ENCODE measurements at regions not wholly inside any gene's neighbourhood (a gene's known extent, or its start where the extent isn't known, plus 50 kb on each side); places are given as distances from the start of the nearest gene placed in this dataset.
"Not testable (repeated sequence)": the region's sequence is repeated elsewhere in the genome, so short reads cannot be mapped to it uniquely, and the experiment has no call there.

DNA sequence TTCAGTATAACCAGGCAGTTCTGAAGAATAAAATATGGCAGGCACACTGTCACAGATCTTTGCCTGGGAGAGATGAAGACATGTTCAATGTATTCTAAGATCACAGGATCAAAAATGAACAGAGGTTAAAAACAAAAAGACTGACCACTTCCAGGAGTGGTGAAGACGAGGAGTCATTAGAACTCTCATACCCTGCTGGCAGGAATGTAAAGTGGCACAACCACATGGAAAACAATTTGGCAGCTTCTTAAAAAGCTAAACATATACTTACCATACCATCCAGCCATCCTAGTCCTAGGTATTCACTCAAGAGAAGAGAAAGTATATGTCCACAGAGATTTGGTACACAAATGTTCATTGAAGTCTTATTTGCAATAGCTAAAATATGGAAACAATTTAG lies 406.3 kb downstream of the NPIPA8 start:
- no peak for DNase-seq

DNA sequence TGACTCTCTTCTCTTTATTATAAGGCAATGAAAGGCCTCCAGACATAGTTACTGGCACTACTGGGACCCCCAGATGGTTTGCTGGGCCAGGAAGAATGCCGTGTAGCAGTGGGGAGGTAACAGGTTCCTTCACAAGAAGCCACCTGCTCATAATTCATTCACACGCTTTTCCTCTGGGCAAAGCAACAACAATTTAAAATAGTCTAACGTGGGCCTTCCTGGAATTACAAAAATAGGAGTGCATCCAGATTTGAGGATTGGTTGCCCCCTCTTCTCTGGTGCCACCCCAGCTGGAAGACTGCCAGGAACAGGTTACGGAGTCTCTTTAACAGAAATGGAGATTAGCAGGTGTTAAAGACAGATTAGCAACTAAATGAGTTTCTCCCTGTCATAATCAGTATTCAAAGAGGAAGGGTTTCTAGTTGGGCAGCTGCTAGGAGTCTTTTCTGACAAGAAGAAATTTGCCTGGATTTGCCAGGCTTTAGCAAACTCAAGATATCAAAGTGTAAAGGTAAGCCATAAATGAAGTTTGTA lies 409.6 kb downstream of the NPIPA8 start:
- DNase-seq = no peak

- no peak for DNase-seq
Measured at GRCh38 chr16:17926461-17926860, 410.1 kb downstream of the NPIPA8 start.

DNA sequence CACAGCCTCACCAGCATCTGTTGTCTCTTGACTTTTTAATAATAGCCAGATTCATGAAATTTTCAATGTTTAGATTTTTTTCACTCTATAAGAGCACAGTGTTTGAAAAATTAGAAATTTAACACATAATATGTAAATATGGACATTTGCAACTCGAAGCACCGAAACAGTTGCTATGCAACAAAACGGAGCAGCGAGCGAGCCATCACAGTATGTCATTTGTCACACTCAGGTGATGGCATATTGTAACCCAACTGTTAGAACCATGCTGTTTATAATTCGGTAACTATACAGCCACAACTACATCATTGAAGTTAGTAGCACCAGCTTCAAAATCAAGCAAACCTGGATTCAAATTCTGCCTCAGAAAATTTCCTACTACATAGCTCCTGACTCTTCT lies 410.8 kb downstream of the NPIPA8 start:
- DNase-seq = no peak

DNA sequence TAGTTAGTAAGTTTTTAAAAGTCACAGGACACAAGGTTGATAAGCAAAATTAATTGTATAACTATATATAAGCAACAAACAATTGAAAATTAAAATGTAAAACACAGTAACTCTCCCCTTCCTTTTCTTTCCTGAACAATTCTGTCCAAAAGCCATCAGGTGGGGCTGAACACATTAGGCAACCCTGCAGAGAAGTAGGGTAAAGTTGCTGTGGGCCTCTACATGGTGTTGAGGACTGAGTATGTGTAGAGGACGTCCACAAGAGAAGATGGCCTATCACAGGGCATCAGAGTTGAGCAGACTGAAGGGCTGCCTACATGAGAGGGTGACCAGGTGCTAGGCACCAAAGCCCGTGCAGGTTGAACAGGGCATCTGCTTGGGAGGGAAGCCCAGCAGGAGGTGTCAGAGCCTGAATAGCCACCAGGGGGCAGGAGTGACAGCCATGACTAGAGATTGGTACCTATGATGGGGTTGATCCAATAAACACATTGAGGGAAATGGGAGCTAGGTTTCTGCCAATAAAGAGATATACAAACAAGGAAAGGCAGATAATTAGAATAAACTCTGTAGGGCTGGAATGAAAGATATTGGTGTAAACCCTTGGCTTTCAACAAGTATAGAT lies 415.1 kb downstream of the NPIPA8 start:
- DNase-seq = no peak

DNA sequence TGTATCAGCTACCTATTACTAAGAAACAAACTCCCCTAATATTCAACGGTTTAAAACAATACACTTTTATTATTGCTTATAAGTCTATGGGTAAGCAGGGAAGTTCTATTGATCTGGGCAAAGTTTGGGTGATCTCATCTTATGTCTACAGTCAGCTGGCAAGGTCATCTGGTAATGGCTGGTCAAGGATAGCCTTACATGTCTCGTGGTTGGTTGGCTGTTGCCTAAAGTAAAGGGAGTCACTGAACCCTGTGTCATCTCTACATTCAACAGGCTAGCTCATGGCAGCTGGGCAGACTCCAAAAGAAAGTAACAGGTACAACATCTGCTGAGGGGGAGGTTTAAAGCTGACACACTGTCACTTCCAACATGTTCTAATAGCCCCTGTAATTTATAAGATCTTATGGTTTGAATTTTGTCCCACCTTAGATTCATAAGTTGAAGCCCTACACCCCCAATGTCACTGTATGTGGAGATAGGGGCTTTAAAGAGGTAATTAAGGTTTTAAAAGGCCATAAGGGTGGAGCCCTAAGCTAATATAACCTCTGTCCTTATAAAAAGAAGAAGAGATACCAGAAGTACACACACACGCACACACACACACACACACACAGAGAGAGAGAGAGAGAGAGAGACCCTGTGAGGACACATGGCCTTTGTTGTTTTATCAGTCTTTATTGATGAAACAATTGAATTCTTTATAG lies 419.1 kb downstream of the NPIPA8 start:
- no peak for DNase-seq

DNA sequence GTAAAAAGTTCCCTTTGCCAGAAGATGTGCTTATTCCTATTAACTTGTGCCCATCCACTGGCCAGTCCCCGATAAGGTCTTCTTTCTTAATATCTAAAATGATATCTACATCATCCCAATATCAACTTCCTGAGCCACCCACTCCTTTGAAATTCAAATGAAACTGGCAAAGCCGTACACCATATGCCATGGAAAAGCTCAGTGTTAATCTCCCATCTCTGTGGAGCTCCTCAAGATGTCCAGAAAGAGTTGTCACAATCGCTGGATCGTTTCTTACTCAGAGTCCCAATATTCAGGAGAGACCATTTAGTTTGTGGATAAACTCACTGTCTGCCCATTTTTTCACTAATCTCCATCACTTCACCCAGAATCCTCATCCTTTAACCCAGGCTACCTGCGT lies 420.7 kb downstream of the NPIPA8 start:
- no peak for DNase-seq

DNA sequence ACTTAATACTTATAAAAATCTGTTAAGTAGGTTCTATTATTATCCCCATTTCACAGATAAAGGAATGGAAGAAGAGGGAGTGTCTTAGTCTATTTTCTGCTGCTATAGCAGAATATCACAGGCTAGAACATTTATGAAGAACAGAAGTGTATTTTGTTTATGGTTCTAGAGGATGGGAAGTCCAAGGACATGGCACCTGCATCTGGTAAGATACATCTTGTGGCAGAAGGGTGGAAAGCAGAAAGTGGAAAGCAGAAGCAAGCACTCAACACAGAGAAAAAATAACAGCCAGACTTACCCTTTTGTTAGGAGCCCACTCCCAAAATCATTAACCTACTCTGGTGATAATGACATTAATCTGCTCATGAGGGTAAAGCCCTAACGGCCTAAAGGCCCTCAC lies 422.4 kb downstream of the NPIPA8 start:
- no peak for DNase-seq

DNA sequence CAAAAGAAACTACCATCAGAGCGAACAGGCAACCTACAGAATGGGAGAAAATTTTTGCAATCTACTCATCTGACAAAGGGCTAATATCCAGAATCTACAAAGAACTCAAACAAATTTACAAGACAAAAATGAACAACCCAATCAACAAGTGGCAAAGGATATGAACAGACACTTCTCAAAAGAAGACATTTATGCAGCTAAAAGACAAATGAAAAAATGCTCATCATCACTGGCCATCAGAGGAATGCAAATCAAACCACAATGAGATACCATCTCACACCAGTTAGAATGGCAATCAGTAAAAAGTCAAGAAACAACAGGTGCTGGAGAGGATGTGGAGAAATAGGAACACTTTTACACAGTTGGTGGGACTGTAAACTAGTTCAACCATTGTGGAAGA lies 425.0 kb downstream of the NPIPA8 start:
- DNase-seq = not testable (repeated sequence)

GRCh38 chr16:17906626-17907025 lies 429.9 kb downstream of the NPIPA8 start:
- DNase-seq = not testable (repeated sequence)

DNA sequence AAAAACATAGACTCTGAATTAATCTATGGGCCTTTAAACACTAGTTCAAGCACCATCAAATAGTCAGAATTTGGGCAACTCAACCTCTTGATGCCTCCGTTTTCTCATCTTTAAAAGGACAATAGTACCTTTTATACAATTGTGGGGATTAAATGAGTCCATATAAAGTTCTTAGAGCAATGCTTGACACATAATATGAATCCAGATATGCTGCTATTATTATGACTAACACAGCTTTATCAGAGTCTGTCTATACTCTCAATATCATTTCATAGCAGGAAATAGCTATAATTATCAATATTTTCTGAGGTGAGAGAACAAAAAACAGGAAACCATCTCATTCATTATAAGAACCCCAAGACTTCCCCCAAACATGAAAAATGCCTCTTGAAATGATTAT lies 430.5 kb upstream of the XYLT1 start:
- DNase-seq = no peak

GRCh38 chr16:17899141-17899540 lies 428.4 kb upstream of the XYLT1 start:
- DNase-seq = no peak

GRCh38 chr16:17887963-17888362 lies 417.2 kb upstream of the XYLT1 start:
- no peak for DNase-seq

DNA sequence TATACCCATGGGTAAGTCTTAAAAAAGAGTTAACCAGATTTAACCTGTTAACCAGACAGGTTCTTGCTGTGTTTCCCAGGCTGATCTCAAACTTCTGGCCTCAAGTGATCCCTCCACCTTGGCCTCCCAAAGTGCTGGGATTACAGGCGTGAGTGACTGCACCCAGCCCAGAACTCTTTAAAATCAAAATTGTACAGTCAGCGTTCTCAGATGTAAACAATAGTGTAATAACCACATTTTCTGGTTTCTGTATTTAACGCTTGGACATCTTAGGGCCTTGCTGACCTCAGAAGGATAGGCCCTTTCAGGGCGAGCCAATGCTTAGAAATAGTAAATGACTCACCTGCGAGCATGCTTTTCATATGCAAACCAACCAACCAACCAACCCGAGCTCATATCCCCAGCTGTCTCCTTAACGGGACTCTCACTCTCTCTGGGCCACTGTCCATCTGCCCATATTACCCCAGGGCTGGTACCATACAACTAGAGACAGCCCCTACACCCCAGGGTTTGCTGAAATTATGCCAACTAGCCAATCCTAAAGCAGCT lies 415.0 kb upstream of the XYLT1 start:
- no peak for DNase-seq

- no peak for DNase-seq
Measured at GRCh38 chr16:17877821-17878360, 407.1 kb upstream of the XYLT1 start.

GRCh38 chr16:17866996-17867395 lies 396.2 kb upstream of the XYLT1 start:
- DNase-seq = no peak

GRCh38 chr16:17861981-17862479 lies 391.3 kb upstream of the XYLT1 start:
- no peak for DNase-seq

- no peak for DNase-seq
Measured at GRCh38 chr16:17858061-17858460, 387.3 kb upstream of the XYLT1 start.

DNA sequence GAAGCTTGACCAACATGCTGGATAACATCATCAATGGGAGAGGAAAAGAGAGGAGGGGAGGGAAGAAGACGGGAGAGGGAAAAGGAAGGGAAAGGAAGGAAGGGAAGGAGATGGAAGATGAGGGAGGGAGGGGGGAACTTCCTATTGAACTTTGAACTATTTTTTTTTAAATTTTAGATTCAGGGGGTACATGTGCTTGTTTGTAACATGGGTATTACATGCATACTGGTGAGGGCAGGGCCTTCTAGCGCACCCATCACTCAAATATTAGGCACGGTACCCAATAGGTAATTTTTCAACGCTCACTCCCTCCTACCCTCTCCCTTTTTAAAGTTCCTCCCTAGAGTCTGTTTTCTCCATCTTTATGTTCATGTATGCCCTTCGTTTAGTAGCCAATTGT lies 383.2 kb upstream of the XYLT1 start:
- DNase-seq = no peak

DNA sequence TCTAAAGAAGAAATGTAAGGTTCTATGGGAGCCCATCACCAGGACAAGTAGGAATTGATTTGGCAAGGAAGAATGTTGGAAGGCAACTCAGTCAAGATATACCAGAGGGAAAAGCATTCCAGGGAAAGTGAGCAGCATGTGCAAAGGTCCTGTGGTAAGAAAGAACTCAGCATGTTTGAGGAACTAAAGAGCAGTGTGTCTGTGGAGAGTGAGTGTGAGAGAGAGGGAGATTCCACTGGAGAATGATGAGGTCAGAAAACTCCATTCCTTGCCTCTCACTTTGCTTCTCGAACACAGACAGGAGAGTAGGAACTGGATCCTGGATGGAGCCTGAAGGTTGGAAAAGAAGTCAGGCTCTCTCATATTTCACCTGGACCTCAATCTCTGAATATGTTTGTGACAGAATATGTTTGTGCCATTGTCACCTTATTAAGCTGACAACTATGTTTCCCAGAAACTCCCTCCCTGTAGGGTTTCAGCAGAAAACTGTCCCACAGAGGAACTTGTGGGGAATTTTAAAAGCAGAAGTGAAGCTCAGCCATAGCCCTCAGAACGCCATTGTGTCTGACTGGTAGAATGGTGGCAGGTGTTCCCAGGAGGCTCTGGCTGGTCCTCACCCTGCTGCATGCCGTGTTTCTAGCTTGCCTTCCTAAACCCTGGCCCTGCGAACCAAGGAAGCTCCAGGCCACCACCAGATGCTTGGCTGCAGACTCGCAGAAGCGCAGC lies 382.4 kb upstream of the XYLT1 start:
- no peak for DNase-seq

- no peak for DNase-seq
Measured at GRCh38 chr16:17850581-17851250, 380.0 kb upstream of the XYLT1 start.

- no peak for DNase-seq
Measured at GRCh38 chr16:17847234-17847795, 376.6 kb upstream of the XYLT1 start.
